HepG2 (cell line): ENCODE measurements at regions not wholly inside any gene's neighbourhood (a gene's known extent, or its start where the extent isn't known, plus 50 kb on each side); places are given as distances from the start of the nearest gene placed in this dataset.

Source experiments
- ARNT ChIP-seq: fragments of 450-650 bp; IDR thresholded peaks from 2 replicates; pipeline ENCODE4 v1.6.1; 2017
- EP300 ChIP-seq, 3 experiments: sonication (generic) in 1 of 3; formaldehyde crosslinking in 1 of 3; IDR thresholded peaks; 2 replicates each; pipeline versions ENCODE4 v1.5.1 to v1.6.1; 2011 to 2020; ENCODE audit warnings: low read depth in 2 of 3, low read length in 2 of 3, borderline replicate concordance in 1 of 3, improper control_type of control experiment in 1 of 3, mild to moderate bottlenecking in 1 of 3, missing genetic modification reagents in 1 of 3, moderate library complexity in 1 of 3
- EZH2 ChIP-seq: conservative IDR thresholded peaks from 2 replicates; pipeline ENCODE4 v1.6.1; 2012; ENCODE audit warnings: mild to moderate bottlenecking, low read depth, low read length, moderate library complexity
- KLF6 ChIP-seq: IDR thresholded peaks from 2 replicates; pipeline ENCODE4 v1.8.0; 2016; ENCODE audit warnings: missing biosample characterization, missing genetic modification reagents
- ZNF431 ChIP-seq: sonication (generic); formaldehyde crosslinking; IDR thresholded peaks from 2 replicates; pipeline ENCODE4 v1.9.0; 2022; ENCODE audit warnings: missing genetic modification reagents, low read depth, mild to moderate bottlenecking, borderline replicate concordance
- TF ChIP-seq, protein P1 (sequence below): sonication (generic); formaldehyde crosslinking; IDR thresholded peaks from 2 replicates; pipeline ENCODE4 v1.5.0; 2020; ENCODE audit warnings: mild to moderate bottlenecking, missing genetic modification reagents, moderate library complexity
- TF ChIP-seq, protein P2 (sequence below): IDR thresholded peaks from 2 replicates; pipeline ENCODE4 v1.6.1; 2012; ENCODE audit warnings: low read length, improper control_type of control experiment

DNA sequence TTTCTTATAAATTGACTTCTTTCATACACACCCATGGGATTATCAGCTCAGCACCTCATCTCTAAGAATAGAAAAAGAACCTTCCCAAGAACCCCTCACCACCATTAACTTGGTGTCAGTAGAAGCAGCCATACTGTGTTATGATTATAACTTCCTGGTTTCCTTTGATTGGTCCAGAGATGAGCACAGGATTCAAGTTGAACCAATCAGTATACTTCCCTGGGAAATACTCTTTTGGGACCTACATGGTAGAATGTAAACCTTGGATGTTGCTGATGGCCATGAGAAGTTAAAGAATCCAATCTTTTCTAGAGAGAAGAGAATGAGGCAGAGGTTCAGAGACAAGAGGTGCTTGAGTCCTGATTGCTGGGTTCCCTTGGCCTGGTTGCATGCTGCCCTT lies 190.8 kb downstream of the BMP7 start:
- no peak for TF ChIP-seq ZNF431 (CRISPR knock-in tag)
- no peak for TF ChIP-seq ARNT
- TF ChIP-seq, protein P1, sequence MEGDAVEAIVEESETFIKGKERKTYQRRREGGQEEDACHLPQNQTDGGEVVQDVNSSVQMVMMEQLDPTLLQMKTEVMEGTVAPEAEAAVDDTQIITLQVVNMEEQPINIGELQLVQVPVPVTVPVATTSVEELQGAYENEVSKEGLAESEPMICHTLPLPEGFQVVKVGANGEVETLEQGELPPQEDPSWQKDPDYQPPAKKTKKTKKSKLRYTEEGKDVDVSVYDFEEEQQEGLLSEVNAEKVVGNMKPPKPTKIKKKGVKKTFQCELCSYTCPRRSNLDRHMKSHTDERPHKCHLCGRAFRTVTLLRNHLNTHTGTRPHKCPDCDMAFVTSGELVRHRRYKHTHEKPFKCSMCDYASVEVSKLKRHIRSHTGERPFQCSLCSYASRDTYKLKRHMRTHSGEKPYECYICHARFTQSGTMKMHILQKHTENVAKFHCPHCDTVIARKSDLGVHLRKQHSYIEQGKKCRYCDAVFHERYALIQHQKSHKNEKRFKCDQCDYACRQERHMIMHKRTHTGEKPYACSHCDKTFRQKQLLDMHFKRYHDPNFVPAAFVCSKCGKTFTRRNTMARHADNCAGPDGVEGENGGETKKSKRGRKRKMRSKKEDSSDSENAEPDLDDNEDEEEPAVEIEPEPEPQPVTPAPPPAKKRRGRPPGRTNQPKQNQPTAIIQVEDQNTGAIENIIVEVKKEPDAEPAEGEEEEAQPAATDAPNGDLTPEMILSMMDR = no peak
- no peak for TF ChIP-seq EZH2
- TF ChIP-seq KLF6 (CRISPR knock-in tag) = no peak
- no peak for TF ChIP-seq EP300 (IDR thresholded peaks at IDR 0.05; ENCODE audit: low read depth in 2 of 2, low read length in 2 of 2)
- no peak for TF ChIP-seq EP300 (CRISPR knock-in tag; IDR thresholded peaks at IDR 0.05; ENCODE audit: borderline replicate concordance)
- TF ChIP-seq, protein P2, sequence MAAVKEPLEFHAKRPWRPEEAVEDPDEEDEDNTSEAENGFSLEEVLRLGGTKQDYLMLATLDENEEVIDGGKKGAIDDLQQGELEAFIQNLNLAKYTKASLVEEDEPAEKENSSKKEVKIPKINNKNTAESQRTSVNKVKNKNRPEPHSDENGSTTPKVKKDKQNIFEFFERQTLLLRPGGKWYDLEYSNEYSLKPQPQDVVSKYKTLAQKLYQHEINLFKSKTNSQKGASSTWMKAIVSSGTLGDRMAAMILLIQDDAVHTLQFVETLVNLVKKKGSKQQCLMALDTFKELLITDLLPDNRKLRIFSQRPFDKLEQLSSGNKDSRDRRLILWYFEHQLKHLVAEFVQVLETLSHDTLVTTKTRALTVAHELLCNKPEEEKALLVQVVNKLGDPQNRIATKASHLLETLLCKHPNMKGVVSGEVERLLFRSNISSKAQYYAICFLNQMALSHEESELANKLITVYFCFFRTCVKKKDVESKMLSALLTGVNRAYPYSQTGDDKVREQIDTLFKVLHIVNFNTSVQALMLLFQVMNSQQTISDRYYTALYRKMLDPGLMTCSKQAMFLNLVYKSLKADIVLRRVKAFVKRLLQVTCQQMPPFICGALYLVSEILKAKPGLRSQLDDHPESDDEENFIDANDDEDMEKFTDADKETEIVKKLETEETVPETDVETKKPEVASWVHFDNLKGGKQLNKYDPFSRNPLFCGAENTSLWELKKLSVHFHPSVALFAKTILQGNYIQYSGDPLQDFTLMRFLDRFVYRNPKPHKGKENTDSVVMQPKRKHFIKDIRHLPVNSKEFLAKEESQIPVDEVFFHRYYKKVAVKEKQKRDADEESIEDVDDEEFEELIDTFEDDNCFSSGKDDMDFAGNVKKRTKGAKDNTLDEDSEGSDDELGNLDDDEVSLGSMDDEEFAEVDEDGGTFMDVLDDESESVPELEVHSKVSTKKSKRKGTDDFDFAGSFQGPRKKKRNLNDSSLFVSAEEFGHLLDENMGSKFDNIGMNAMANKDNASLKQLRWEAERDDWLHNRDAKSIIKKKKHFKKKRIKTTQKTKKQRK = no peak
